RWPE2 (cell line): ENCODE measurements at regions not wholly inside any gene's neighbourhood (a gene's known extent, or its start where the extent isn't known, plus 50 kb on each side); places are given as distances from the start of the nearest gene placed in this dataset.
"Not testable (repeated sequence)": the region's sequence is repeated elsewhere in the genome, so short reads cannot be mapped to it uniquely, and the experiment has no call there.

Source experiments
- ATAC-seq: fragments of 200-7000 bp; cut with Tn5 transposase; 3 replicates; pipeline ENCODE4 v1.9.1; 2021; ENCODE audit warnings: low read depth
- DNase-seq: peaks from one replicate; pipeline ENCODE4 v3.0.0-alpha.2; 2020; ENCODE audit warnings: low spot score
- H3K27ac ChIP-seq: fragments of 450-650 bp; 2 replicates; pipeline ENCODE4 v1.5.1; 2017; ENCODE audit warnings: mild to moderate bottlenecking; ENCODE audit not compliant: poor library complexity, severe bottlenecking
- H3K27me3 ChIP-seq: fragments of 250-450 bp; sonication (Bioruptor Pico); 2 replicates; pipeline ENCODE4 v1.5.1; 2021; ENCODE audit warnings: mild to moderate bottlenecking, moderate library complexity; ENCODE audit not compliant: insufficient read depth, poor library complexity, severe bottlenecking
- H3K36me3 ChIP-seq: fragments of 250-450 bp; sonication (Bioruptor Pico); 2 replicates; pipeline ENCODE4 v1.5.1; 2020; ENCODE audit warnings: low read depth, mild to moderate bottlenecking, moderate library complexity
- H3K4me1 ChIP-seq: fragments of 250-450 bp; sonication (Bioruptor Pico); 2 replicates; pipeline ENCODE4 v1.5.1; 2021; ENCODE audit warnings: mild to moderate bottlenecking, moderate library complexity; ENCODE audit not compliant: insufficient read depth, poor library complexity, severe bottlenecking
- H3K4me3 ChIP-seq: fragments of 250-450 bp; sonication (Bioruptor Pico); 2 replicates; pipeline ENCODE4 v1.5.1; 2021; ENCODE audit warnings: mild to moderate bottlenecking, moderate library complexity; ENCODE audit not compliant: severe bottlenecking
- H3K9me3 ChIP-seq: fragments of 250-450 bp; sonication (Bioruptor Pico); 2 replicates; pipeline ENCODE4 v1.5.1; 2021; ENCODE audit warnings: mild to moderate bottlenecking, moderate library complexity; ENCODE audit not compliant: severe bottlenecking
- TF ChIP-seq, protein P1 (sequence below): fragments of 450-650 bp; IDR thresholded peaks from one replicate; pipeline ENCODE4 v1.5.1; 2017; ENCODE audit warnings: mild to moderate bottlenecking, moderate library complexity; ENCODE audit not compliant: poor library complexity, severe bottlenecking

DNA sequence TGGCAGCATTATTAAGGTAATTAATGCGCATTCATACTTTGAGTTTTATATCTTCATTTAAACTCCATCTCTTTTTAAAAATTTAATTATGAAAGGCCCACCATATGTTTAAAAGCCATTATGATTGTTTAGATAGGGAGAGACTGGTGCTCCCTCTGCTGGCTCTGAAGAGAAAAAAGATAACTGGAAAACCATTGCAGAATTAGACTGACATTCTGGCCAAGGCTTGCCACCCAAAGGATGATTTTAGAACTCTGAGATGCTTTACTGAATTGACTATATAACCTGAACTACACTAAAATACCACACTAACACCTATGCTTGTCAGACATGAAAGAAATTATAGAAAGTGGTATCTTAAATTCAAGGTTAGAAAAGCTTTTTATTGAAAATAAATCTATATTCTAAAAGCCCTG is 127.6 kb upstream of the SPOPL start:
- Histone ChIP-seq H3K27ac (no peak overlapping the region), H3K36me3 (no peaks in the 10 kb centered on the region), H3K4me3 (no peak overlapping the region), H3K4me1 (no peaks in the 10 kb centered on the region), H3K9me3 (no peaks in the 10 kb centered on the region), H3K27me3 (no peaks in the 10 kb centered on the region)
- ATAC-seq (peak; percentile 50; the same call in 1 of the 3 replicates), DNase-seq (no peak)
- TF ChIP-seq, protein P1, sequence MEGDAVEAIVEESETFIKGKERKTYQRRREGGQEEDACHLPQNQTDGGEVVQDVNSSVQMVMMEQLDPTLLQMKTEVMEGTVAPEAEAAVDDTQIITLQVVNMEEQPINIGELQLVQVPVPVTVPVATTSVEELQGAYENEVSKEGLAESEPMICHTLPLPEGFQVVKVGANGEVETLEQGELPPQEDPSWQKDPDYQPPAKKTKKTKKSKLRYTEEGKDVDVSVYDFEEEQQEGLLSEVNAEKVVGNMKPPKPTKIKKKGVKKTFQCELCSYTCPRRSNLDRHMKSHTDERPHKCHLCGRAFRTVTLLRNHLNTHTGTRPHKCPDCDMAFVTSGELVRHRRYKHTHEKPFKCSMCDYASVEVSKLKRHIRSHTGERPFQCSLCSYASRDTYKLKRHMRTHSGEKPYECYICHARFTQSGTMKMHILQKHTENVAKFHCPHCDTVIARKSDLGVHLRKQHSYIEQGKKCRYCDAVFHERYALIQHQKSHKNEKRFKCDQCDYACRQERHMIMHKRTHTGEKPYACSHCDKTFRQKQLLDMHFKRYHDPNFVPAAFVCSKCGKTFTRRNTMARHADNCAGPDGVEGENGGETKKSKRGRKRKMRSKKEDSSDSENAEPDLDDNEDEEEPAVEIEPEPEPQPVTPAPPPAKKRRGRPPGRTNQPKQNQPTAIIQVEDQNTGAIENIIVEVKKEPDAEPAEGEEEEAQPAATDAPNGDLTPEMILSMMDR: peak; percentile 94

DNA sequence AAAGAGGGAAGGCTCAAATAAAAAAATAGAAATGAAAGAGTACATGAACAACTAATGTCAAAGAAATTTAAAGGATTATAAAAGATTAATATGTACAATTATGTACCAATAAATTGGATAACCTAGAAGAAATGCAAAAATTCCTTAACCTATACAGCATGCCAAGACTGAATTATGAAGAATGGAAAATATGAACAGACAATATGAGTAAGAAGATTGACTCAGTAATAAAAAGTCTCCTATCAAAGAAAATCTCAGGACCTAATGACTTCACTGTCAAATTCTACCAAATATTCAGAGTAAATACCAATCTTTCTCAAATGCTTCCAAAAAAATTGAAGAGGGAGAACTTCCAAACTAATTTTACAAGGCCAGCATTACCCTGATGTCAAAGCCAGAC is 120.2 kb upstream of the SPOPL start:
- no peak for ATAC-seq
- H3K9me3 ChIP-seq: no peaks in the 10 kb centered on the region
- TF ChIP-seq, protein P1: no peak
- H3K27ac ChIP-seq: no peak overlapping the region
- no peak overlapping the region for H3K4me3 ChIP-seq
- no peaks in the 10 kb centered on the region for H3K27me3 ChIP-seq
- no peak for DNase-seq
- no peaks in the 10 kb centered on the region for H3K36me3 ChIP-seq
- no peaks in the 10 kb centered on the region for H3K4me1 ChIP-seq

DNA sequence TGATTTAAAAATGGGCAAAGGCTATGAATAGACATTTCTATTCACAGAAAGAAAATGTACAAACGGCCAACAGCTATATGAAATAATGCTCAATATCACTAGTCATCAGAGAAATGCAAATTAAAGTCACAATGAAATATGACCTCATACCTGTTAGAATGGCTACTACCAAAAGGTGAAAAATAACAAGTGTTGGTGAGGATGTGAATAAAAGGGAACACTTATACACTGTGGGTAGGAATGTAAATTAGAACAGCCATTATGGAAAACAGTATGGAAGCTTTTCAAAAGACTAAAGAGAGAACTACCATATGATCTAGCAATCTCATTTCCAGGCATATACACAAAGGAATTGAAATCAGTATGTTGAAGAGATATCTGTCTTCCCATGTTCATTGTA is 118.9 kb upstream of the SPOPL start:
- TF ChIP-seq, protein P1: no peak

DNA sequence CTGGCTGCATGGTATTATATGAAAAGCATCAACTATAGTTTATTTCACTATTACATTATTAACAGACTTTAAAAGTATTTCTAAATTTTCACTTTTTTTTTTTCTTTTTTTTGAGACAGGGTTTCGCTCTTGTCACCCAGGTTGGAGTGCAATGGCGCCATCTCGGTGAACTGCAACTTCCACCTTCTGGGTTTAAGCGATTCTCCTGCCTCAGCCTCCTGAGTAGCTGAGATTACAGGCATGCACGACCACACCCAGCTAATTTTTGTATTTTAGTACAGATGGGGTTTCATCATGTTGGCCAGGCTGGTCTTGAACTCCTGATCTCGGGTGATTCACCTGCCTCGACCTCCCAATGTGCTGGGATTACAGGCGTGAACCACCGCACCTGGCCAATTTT is 115.4 kb upstream of the SPOPL start:
- not testable (repeated sequence) for H3K4me3 ChIP-seq, H3K36me3 ChIP-seq, DNase-seq, H3K9me3 ChIP-seq, ATAC-seq, H3K27me3 ChIP-seq, H3K27ac ChIP-seq, H3K4me1 ChIP-seq

More for the DNA sequence above, 118.9 kb upstream of the SPOPL start:
- no peak for DNase-seq
- Histone ChIP-seq H3K4me1 (no peaks in the 10 kb centered on the region), H3K27ac (no peak overlapping the region), H3K4me3 (no peak overlapping the region), H3K9me3 (no peaks in the 10 kb centered on the region), H3K36me3 (no peaks in the 10 kb centered on the region), H3K27me3 (no peaks in the 10 kb centered on the region)
- ATAC-seq: no peak

DNA sequence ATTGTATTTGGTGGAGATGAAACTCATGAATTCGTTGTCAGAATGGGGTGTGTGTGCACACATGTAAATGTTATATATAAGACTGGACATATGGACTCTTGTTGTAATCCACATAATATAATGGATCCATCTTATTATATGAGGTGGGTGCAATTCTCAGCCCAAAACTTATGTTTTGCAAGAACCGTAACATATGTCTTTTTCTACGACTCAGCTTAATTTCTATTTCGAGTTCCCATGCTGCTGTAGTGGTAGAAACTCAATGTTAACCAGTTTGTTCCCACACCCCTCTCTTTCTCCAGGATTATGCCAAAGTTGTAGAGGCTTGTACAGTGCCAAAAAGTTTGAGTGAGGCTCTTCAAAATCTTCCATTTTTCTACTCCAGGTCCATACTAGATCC is 112.5 kb upstream of the SPOPL start:
- no peaks in the 10 kb centered on the region for H3K27me3 ChIP-seq
- H3K36me3 ChIP-seq: no peaks in the 10 kb centered on the region
- DNase-seq (no peak), ATAC-seq (no peak)
- TF ChIP-seq, protein P1: no peak
- no peak overlapping the region for H3K27ac ChIP-seq
- H3K9me3 ChIP-seq: no peaks in the 10 kb centered on the region
- peaks cover 7% of the 10 kb centered on the region for H3K4me1 ChIP-seq
- H3K4me3 ChIP-seq: no peak overlapping the region
